HepG2 (cell line): ENCODE measurements at regions not wholly inside any gene's neighbourhood (a gene's known extent, or its start where the extent isn't known, plus 50 kb on each side); places are given as distances from the start of the nearest gene placed in this dataset.

Source experiments
- ATAC-seq: fragments of 200-7000 bp; cut with Tn5 transposase; 3 replicates; pipeline ENCODE4 v1.9.1; 2020; ENCODE audit warnings: mild to moderate bottlenecking, moderate library complexity
- BruUV-seq: library from RNA; stranded (reverse); fragments of 400-500 nt; replicated peaks from 2 replicates; lab custom pipeline; 2021; lab: Mats Ljungman, UMichigan
- CTCF ChIA-PET: fragments of 300-600 bp; formaldehyde crosslinking; extraction: SDS; loops from one replicate; lab custom pipeline; 2021; ENCODE audit warnings: low total read pairs, inconsistent platforms, low intra/inter-chr PET ratio; lab: Yijun Ruan, JAX
- POLR2A ChIA-PET: fragments of 350-600 bp; sonication (Branson Sonifier 250); formaldehyde crosslinking; loops from one replicate; lab custom pipeline; 2020; ENCODE audit warnings: antibody characterized with exemption, inconsistent platforms; lab: Yijun Ruan, JAX
- DNase-seq: peaks from one replicate; pipeline ENCODE4 v3.0.0-alpha.2; 2015; ENCODE audit warnings: low spot score
- FAIRE-seq: peaks from 3 replicates; lab custom pipeline; 2011; peaks lifted over from hg19 to GRCh38; lab: Jason Lieb, UNC
- H2AFZ ChIP-seq: one replicate; pipeline ENCODE4 v1.6.1; 2011; ENCODE audit warnings: low read length, inconsistent platforms
- H3K27ac ChIP-seq: fragments of 300-600 bp; 3 replicates; pipeline ENCODE4 v1.8.0; 2011; ENCODE audit warnings: mixed run types, mild to moderate bottlenecking, mixed read lengths, low read length, inconsistent platforms; ENCODE audit not compliant: insufficient read depth; ENCODE audit errors: extremely low read length
- H3K27me3 ChIP-seq, 2 experiments: fragments of 200-600 bp in 1 of 2; 2 replicates in 1 of 2; 3 replicates in 1 of 2; pipeline versions ENCODE4 v1.6.0 to v1.8.0; 2011; ENCODE audit warnings: low read length in 2 of 2, mild to moderate bottlenecking in 2 of 2, moderate library complexity in 2 of 2, inconsistent platforms in 1 of 2; ENCODE audit not compliant: insufficient read depth in 2 of 2, control insufficient read depth in 1 of 2
- H3K36me3 ChIP-seq, 2 experiments: fragments of 200-600 bp in 1 of 2; replicated peaks in 1 of 2; 2 replicates in 1 of 2; 3 replicates in 1 of 2; pipeline versions ENCODE4 v1.5.1 to v1.8.0; 2011; ENCODE audit warnings: low read length in 2 of 2, inconsistent platforms in 1 of 2; ENCODE audit not compliant: insufficient read depth in 2 of 2, control insufficient read depth in 1 of 2
- H3K4me1 ChIP-seq: 2 replicates; pipeline ENCODE4 v1.5.1; 2012; ENCODE audit warnings: low read length, inconsistent platforms; ENCODE audit not compliant: insufficient read depth
- H3K4me2 ChIP-seq: 2 replicates; pipeline ENCODE4 v1.6.0; 2011; ENCODE audit warnings: low read depth, low read length, inconsistent platforms
- H3K4me3 ChIP-seq, 3 experiments: fragments of 200-600 bp in 1 of 3; sonication (generic), shearing (Covaris generic) in 1 of 3; replicated peaks in 1 of 3; 2 replicates each; pipeline ENCODE4 v1.5.1; 2011 to 2016; ENCODE audit warnings: low read length in 3 of 3, inconsistent platforms in 2 of 3, low read depth in 2 of 3, mild to moderate bottlenecking in 2 of 3, control low read depth in 1 of 3, mixed read lengths in 1 of 3; ENCODE audit not compliant: insufficient read depth in 1 of 3
- H3K79me2 ChIP-seq: one replicate; pipeline ENCODE4 v1.6.1; 2011; ENCODE audit warnings: low read length, inconsistent platforms; ENCODE audit not compliant: insufficient read depth
- H3K9ac ChIP-seq: 2 replicates; pipeline ENCODE4 v1.6.0; 2011; ENCODE audit warnings: mild to moderate bottlenecking, low read depth, low read length, inconsistent platforms; ENCODE audit not compliant: insufficient read depth
- H3K9me3 ChIP-seq: 2 replicates; pipeline ENCODE4 v1.5.1; 2012; ENCODE audit warnings: mild to moderate bottlenecking, low read length
- H4K20me1 ChIP-seq: 2 replicates; pipeline ENCODE4 v1.6.0; 2011; ENCODE audit warnings: inconsistent platforms, mild to moderate bottlenecking, low read length, moderate library complexity; ENCODE audit not compliant: insufficient read depth
- HMG20B ChIP-seq: conservative IDR thresholded peaks from 2 replicates; pipeline ENCODE4 v1.6.1; 2016; ENCODE audit warnings: missing genetic modification reagents, missing compliant biosample characterization
- HNRNPLL ChIP-seq: fragments of 200-400 bp; formaldehyde crosslinking; IDR thresholded peaks from 2 replicates; pipeline ENCODE4 v1.6.1; 2017; ENCODE audit warnings: mild to moderate bottlenecking, low read depth, low read length; ENCODE audit not compliant: poor library complexity, severe bottlenecking
- MAZ ChIP-seq, 2 experiments: sonication (generic) in 1 of 2; formaldehyde crosslinking in 1 of 2; IDR thresholded peaks; 2 replicates each; pipeline versions ENCODE4 v1.5.0 to v1.6.1; 2012 to 2020; ENCODE audit warnings: low read depth in 2 of 2, mild to moderate bottlenecking in 2 of 2, borderline replicate concordance in 1 of 2, improper control_type of control experiment in 1 of 2, low read length in 1 of 2, missing genetic modification reagents in 1 of 2, moderate library complexity in 1 of 2
- MIER3 ChIP-seq: IDR thresholded peaks from 2 replicates; pipeline ENCODE4 v1.6.1; 2016; ENCODE audit warnings: missing compliant biosample characterization, borderline replicate concordance
- NFKBIZ ChIP-seq: IDR thresholded peaks from 2 replicates; pipeline ENCODE4 v1.6.1; 2018; ENCODE audit warnings: missing genetic modification reagents, missing compliant biosample characterization
- PHF21A ChIP-seq: sonication (generic); formaldehyde crosslinking; IDR thresholded peaks from 2 replicates; pipeline ENCODE4 v1.5.0; 2020; ENCODE audit warnings: mild to moderate bottlenecking, missing genetic modification reagents
- THAP11 ChIP-seq: IDR thresholded peaks from 2 replicates; pipeline ENCODE4 v1.6.1; 2016; ENCODE audit warnings: missing biosample characterization, missing genetic modification reagents
- ZNF496 ChIP-seq: sonication (generic); formaldehyde crosslinking; IDR thresholded peaks from 2 replicates; pipeline ENCODE4 v1.8.1; 2023; ENCODE audit warnings: mild to moderate bottlenecking, moderate library complexity, missing genetic modification reagents; ENCODE audit not compliant: insufficient replicate concordance
- ZNF670 ChIP-seq: sonication (generic); formaldehyde crosslinking; IDR thresholded peaks from 2 replicates; pipeline ENCODE4 v1.8.0; 2022; ENCODE audit warnings: mild to moderate bottlenecking, missing genetic modification reagents, borderline replicate concordance
- ZSCAN25 ChIP-seq: sonication (generic); formaldehyde crosslinking; IDR thresholded peaks from 2 replicates; pipeline ENCODE4 v1.8.0; 2022; ENCODE audit warnings: mild to moderate bottlenecking, missing genetic modification reagents
- WGBS: methylation state at CpG from one replicate; pipeline ENCODE4 v1.1.6; 2017; ENCODE audit warnings: low lambda C conversion rate; 5-methylcytosine and 5-hydroxymethylcytosine counted together
- in situ Hi-C: cut with HindIII; loops from 2 replicates; pipeline ENCODE4 v1.10.0; 2017; ENCODE audit warnings: low pct_unique_long_range_greater_than_20kb; ENCODE audit not compliant: extremely low pct_ligation_motif_present
- intact Hi-C: fragments of 100-400 bp; cut with micrococcal nuclease; formaldehyde crosslinking; loops from one replicate; pipeline ENCODE4 v1.10.0; 2022; ENCODE audit not compliant: unreplicated experiment

GRCh38 chr10:120318862-120319261, 138.2 kb upstream of the PLPP4 start (continued):
- TF ChIP-seq HMG20B (no peak), ZNF670 (CRISPR knock-in tag) (no peak), ZNF496 (CRISPR knock-in tag) (no peak)

GRCh38 chr10:120327675-120328074, 129.4 kb upstream of the PLPP4 start:
- POLR2A ChIA-PET: no interaction called here
- no peak overlapping the region for H3K9ac ChIP-seq
- no peak for ATAC-seq
- CTCF ChIA-PET: no interaction called here
- no peak overlapping the region for H2AFZ ChIP-seq
- intact Hi-C loops (no loop called here), in situ Hi-C loops (loop anchor here (25.0 kb wide), 1 partner anchor 640 kb away; no protein-coding TSS in a partner anchor)
- H4K20me1 ChIP-seq: no peaks in the 10 kb centered on the region
- FAIRE-seq: no peak
- BruUV-seq: no TSS peak
- no peak for TF ChIP-seq ZSCAN25 (CRISPR knock-in tag)
- no peak for TF ChIP-seq PHF21A
- TF ChIP-seq HNRNPLL: no peak
- TF ChIP-seq NFKBIZ (CRISPR knock-in tag): no peak
- no peak for TF ChIP-seq MAZ (IDR thresholded peaks at IDR 0.05; ENCODE audit: borderline replicate concordance, low read depth, low read length)
- no peak for TF ChIP-seq MAZ (CRISPR knock-in tag; IDR thresholded peaks at IDR 0.05; ENCODE audit: low read depth)
- TF ChIP-seq THAP11 (CRISPR knock-in tag): no peak
- no peak for TF ChIP-seq MIER3 (CRISPR knock-in tag)
- H3K4me2 ChIP-seq: no peak overlapping the region
- DNase-seq: no peak
- peaks cover 0 to 5% of the 10 kb centered on the region in 2 experiments; a peak in 2 of 5 replicates for H3K27me3 ChIP-seq
- no peaks in the 10 kb centered on the region for H3K79me2 ChIP-seq
- 4% methylated on average over 3 of the region's 3 CpGs for WGBS
- H3K27ac ChIP-seq: no peak overlapping the region
- no peak overlapping the region for H3K4me3 ChIP-seq
- H3K36me3 ChIP-seq: no peaks in the 10 kb centered on the region
- no peaks in the 10 kb centered on the region for H3K4me1 ChIP-seq
- no peaks in the 10 kb centered on the region for H3K9me3 ChIP-seq
